Adrenal gland (tissue), 5 donors: ENCODE measurements at regions not wholly inside any gene's neighbourhood (a gene's known extent, or its start where the extent isn't known, plus 50 kb on each side); places are given as distances from the start of the nearest gene placed in this dataset.
"Not testable (repeated sequence)": the region's sequence is repeated elsewhere in the genome, so short reads cannot be mapped to it uniquely, and the experiment has no call there.

Experiments
- CTCF ChIP-seq, 6 experiments: fragments of 450-650 bp in 4 of 6; fragments of 200-600 bp in 2 of 6; sonication (generic) in 1 of 6; IDR thresholded peaks; 1 replicate in 5 of 6; 2 replicates in 1 of 6; pipeline versions ENCODE4 v1.5.1 to v1.8.0; 2016 to 2021; ENCODE audit warnings: antibody characterized with exemption in 6 of 6, mild to moderate bottlenecking in 2 of 6, moderate library complexity in 1 of 6
- POLR2A ChIP-seq, 2 donors: fragments of 450-650 bp; IDR thresholded peaks; one replicate each; pipeline ENCODE4 v1.6.1; 2017; ENCODE audit warnings: antibody characterized with exemption in 2 of 2, mild to moderate bottlenecking in 2 of 2, moderate library complexity in 1 of 2
- donor health status: DM: no; HTN: no; CAD: no.

GRCh38 chr1:148245843-148246242, 93.8 kb upstream of the NBPF11 start:
- TF ChIP-seq CTCF, POLR2A (IDR thresholded peaks at IDR 0.05): not testable (repeated sequence)
